ENCODE measurements at regions not wholly inside any gene's neighbourhood (a gene's known extent, or its start where the extent isn't known, plus 50 kb on each side); places are given as distances from the start of the nearest gene placed in this dataset.
A peak's percentile ranks its signal among the peaks of the same experiment; 100 is the strongest.

- no peak for DNase-seq
Observed at GRCh38 chr2:88834376-88834775, 142.9 kb downstream of the RPIA start.

- no peak for DNase-seq
Observed at GRCh38 chr2:88834866-88835265, 143.4 kb downstream of the RPIA start.

GRCh38 chr2:88835726-88836125 is 144.3 kb downstream of the RPIA start:
- no peak for DNase-seq

- DNase-seq = no peak
Observed at GRCh38 chr2:88836351-88836750, 144.9 kb downstream of the RPIA start.

GRCh38 chr2:88837511-88838160 is 146.2 kb downstream of the RPIA start:
- DNase-seq = no peak

- peak; percentile 5 to 71 for DNase-seq
Observed at GRCh38 chr2:88838165-88838635, 146.7 kb downstream of the RPIA start.

GRCh38 chr2:88841224-88841929 is 149.9 kb downstream of the RPIA start:
- DNase-seq = no peak

GRCh38 chr2:88842656-88843460 is 151.4 kb downstream of the RPIA start:
- DNase-seq = no peak

GRCh38 chr2:88843651-88844050 is 152.2 kb downstream of the RPIA start:
- no peak for DNase-seq

- no peak for DNase-seq
Observed at GRCh38 chr2:88844960-88845359, 153.5 kb downstream of the RPIA start.

- peak in 1 of 2 donors; percentile 69 for DNase-seq
Observed at GRCh38 chr2:88845772-88846661, 154.5 kb downstream of the RPIA start.

GRCh38 chr2:88852753-88853402 is 161.4 kb downstream of the RPIA start:
- DNase-seq = no peak

- no peak for DNase-seq
Observed at GRCh38 chr2:88853403-88853790, 161.9 kb downstream of the RPIA start.

- DNase-seq = no peak
Observed at GRCh38 chr2:88854528-88854927, 163.1 kb downstream of the RPIA start.

- DNase-seq = peak in 1 of 2 donors; percentile 28
Observed at GRCh38 chr2:88855620-88856408, 164.3 kb downstream of the RPIA start.

GRCh38 chr2:88856409-88857135 is 165.1 kb downstream of the RPIA start:
- no peak for DNase-seq

- DNase-seq = no peak
Observed at GRCh38 chr2:88857274-88857741, 165.8 kb downstream of the RPIA start.

GRCh38 chr2:88857951-88858411 is 166.5 kb downstream of the RPIA start:
- peak in 1 of 2 donors; percentile 34 for DNase-seq

- DNase-seq = no peak
Observed at GRCh38 chr2:88859461-88859860, 168.0 kb downstream of the RPIA start.

GRCh38 chr2:88860421-88861075 is 169.1 kb downstream of the RPIA start:
- no peak for DNase-seq
